ENCODE measurements at regions not wholly inside any gene's neighbourhood (a gene's known extent, or its start where the extent isn't known, plus 50 kb on each side); places are given as distances from the start of the nearest gene placed in this dataset.

DNA sequence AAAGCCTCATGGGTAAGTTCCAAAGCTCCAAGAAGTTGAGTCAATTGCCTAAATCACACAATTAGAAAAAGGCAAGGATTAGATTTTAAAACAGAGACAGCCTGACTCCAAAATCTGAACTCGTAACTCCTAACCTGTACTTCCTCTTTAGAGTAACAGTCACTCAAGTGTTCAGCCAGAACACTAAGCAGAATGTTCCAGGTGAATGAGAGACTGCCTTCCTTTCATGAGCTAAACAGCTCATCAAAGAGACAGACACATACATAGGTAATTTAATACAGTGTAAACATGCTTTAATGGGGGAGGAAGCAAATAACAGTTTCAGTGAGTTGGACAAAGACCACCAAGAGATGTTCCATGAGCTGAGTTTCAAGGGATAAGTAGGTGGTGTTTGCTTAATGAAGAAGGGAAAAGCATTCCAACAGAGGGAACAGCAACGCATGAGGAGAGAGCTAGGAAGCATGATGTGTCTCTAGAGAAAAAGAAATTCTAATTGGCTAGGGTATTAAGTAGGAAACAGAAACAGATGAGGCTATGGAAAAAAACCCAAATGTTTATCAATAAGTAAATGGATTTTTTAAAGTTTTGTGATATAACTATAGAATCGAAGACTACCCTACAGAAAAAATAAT, 403.9 kb downstream of the MED13L start:
- H3K27me3 ChIP-seq (ENCODE audit: control insufficient read depth, insufficient read depth, low read length) = no peaks in the 10 kb centered on the region
- no peak overlapping the region for H2AFZ ChIP-seq (ENCODE audit: low read length)
- no peak overlapping the region for H3K9ac ChIP-seq (ENCODE audit: insufficient read depth, low read length)
- H4K20me1 ChIP-seq (ENCODE audit: control insufficient read depth, extremely low read depth, insufficient read depth, low read length) = no peaks in the 10 kb centered on the region
- H3K9me3 ChIP-seq (ENCODE audit: control insufficient read depth, insufficient read depth, low read depth, low read length) = no peaks in the 10 kb centered on the region
- H3K4me2 ChIP-seq (ENCODE audit: extremely low read depth, insufficient read depth, low read length) = no peak overlapping the region
- no peaks in the 10 kb centered on the region for H3K79me2 ChIP-seq (ENCODE audit: control insufficient read depth, insufficient read depth, low read length)
- no peak for DNase-seq (ENCODE audit: low read depth in 2 of 2)
- no peak overlapping the region for H3K27ac ChIP-seq (ENCODE audit: insufficient read depth, low read length)
- TF ChIP-seq EZH2 (IDR thresholded peaks at IDR 0.05; ENCODE audit: low read length, missing control alignments) = no peak
- TF ChIP-seq, protein P1, sequence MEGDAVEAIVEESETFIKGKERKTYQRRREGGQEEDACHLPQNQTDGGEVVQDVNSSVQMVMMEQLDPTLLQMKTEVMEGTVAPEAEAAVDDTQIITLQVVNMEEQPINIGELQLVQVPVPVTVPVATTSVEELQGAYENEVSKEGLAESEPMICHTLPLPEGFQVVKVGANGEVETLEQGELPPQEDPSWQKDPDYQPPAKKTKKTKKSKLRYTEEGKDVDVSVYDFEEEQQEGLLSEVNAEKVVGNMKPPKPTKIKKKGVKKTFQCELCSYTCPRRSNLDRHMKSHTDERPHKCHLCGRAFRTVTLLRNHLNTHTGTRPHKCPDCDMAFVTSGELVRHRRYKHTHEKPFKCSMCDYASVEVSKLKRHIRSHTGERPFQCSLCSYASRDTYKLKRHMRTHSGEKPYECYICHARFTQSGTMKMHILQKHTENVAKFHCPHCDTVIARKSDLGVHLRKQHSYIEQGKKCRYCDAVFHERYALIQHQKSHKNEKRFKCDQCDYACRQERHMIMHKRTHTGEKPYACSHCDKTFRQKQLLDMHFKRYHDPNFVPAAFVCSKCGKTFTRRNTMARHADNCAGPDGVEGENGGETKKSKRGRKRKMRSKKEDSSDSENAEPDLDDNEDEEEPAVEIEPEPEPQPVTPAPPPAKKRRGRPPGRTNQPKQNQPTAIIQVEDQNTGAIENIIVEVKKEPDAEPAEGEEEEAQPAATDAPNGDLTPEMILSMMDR (conservative IDR thresholded peaks at IDR 0.05 in 1 of 2, IDR thresholded peaks at IDR 0.05 in 1 of 2; ENCODE audit: low read depth in 1 of 2, low read length in 2 of 2) = no peak
- H3K4me1 ChIP-seq (ENCODE audit: control insufficient read depth, extremely low read depth, insufficient read depth, low read length) = no peaks in the 10 kb centered on the region
- no peaks in the 10 kb centered on the region for H3K36me3 ChIP-seq (ENCODE audit: control insufficient read depth, insufficient read depth, low read length)
- no peak overlapping the region for H3K4me3 ChIP-seq (replicated peaks in 1 of 4; ENCODE audit: control extremely low read depth in 1 of 4, insufficient read depth in 1 of 4, low read depth in 3 of 4, low read length in 4 of 4)

DNA sequence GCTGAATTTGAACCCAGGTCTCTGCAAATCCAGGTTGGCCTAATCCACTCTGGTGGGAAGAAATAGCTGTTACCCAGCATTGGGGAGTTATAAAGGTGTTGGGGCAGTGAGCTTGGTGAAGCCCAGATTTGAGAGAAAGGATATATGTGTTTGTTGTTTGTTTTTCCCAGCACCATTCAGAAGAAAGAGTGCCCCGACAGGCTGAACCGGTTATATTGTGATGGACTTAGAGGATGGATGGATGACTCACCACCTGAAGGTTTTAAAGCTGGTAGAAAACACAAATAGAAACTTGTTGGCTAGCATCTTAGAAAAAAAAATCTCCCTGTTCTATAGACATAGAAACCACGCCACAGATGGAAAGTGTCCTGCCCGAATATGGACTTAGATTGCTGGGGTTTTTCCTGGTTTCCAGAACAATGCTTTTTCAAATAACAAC, 404.6 kb downstream of the MED13L start:
- no peak overlapping the region for H3K4me3 ChIP-seq (replicated peaks in 1 of 4; ENCODE audit: control extremely low read depth in 1 of 4, insufficient read depth in 1 of 4, low read depth in 3 of 4, low read length in 4 of 4)
- H2AFZ ChIP-seq (ENCODE audit: low read length) = no peak overlapping the region
- no peak overlapping the region for H3K9ac ChIP-seq (ENCODE audit: insufficient read depth, low read length)
- H3K36me3 ChIP-seq (ENCODE audit: control insufficient read depth, insufficient read depth, low read length) = no peaks in the 10 kb centered on the region
- H3K4me2 ChIP-seq (ENCODE audit: extremely low read depth, insufficient read depth, low read length) = no peak overlapping the region
- DNase-seq (ENCODE audit: low read depth in 2 of 2) = no peak
- no peaks in the 10 kb centered on the region for H3K27me3 ChIP-seq (ENCODE audit: control insufficient read depth, insufficient read depth, low read length)
- TF ChIP-seq, protein P1 (conservative IDR thresholded peaks at IDR 0.05 in 1 of 2, IDR thresholded peaks at IDR 0.05 in 1 of 2; ENCODE audit: low read depth in 1 of 2, low read length in 2 of 2) = no peak
- no peak for TF ChIP-seq EZH2 (IDR thresholded peaks at IDR 0.05; ENCODE audit: low read length, missing control alignments)
- H3K79me2 ChIP-seq (ENCODE audit: control insufficient read depth, insufficient read depth, low read length) = no peaks in the 10 kb centered on the region
- H4K20me1 ChIP-seq (ENCODE audit: control insufficient read depth, extremely low read depth, insufficient read depth, low read length) = no peaks in the 10 kb centered on the region
- no peaks in the 10 kb centered on the region for H3K9me3 ChIP-seq (ENCODE audit: control insufficient read depth, insufficient read depth, low read depth, low read length)
- H3K4me1 ChIP-seq (ENCODE audit: control insufficient read depth, extremely low read depth, insufficient read depth, low read length) = no peaks in the 10 kb centered on the region
- H3K27ac ChIP-seq (ENCODE audit: insufficient read depth, low read length) = no peak overlapping the region

DNA sequence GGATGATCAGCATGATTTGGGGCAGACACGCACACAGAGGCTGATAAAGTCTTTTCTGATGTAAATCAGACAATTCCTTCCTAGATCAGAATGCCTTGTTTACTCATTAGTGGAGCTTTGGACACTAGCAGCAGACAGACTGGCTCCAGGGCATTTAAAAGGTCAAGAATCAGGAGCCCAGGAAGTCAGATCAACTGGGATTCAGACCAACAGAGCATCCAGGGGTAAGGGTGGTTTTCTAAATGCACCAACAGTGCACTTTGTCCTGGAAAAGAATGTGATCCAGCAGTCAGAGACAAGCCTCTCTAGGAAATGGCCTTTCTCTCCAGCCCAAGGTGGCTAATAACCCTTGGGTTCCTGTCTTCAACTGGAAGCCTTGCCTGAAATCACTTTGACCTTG, 405.3 kb downstream of the MED13L start:
- H3K4me1 ChIP-seq (ENCODE audit: control insufficient read depth, extremely low read depth, insufficient read depth, low read length) = no peaks in the 10 kb centered on the region
- no peak for TF ChIP-seq EZH2 (IDR thresholded peaks at IDR 0.05; ENCODE audit: low read length, missing control alignments)
- TF ChIP-seq, protein P1 (conservative IDR thresholded peaks at IDR 0.05 in 1 of 2, IDR thresholded peaks at IDR 0.05 in 1 of 2; ENCODE audit: low read depth in 1 of 2, low read length in 2 of 2) = no peak
- DNase-seq (ENCODE audit: low read depth in 2 of 2) = no peak
- H2AFZ ChIP-seq (ENCODE audit: low read length) = no peak overlapping the region
- no peaks in the 10 kb centered on the region for H3K9me3 ChIP-seq (ENCODE audit: control insufficient read depth, insufficient read depth, low read depth, low read length)
- no peaks in the 10 kb centered on the region for H4K20me1 ChIP-seq (ENCODE audit: control insufficient read depth, extremely low read depth, insufficient read depth, low read length)
- H3K27ac ChIP-seq (ENCODE audit: insufficient read depth, low read length) = no peak overlapping the region
- H3K36me3 ChIP-seq (ENCODE audit: control insufficient read depth, insufficient read depth, low read length) = no peaks in the 10 kb centered on the region
- H3K27me3 ChIP-seq (ENCODE audit: control insufficient read depth, insufficient read depth, low read length) = no peaks in the 10 kb centered on the region
- no peak overlapping the region for H3K4me2 ChIP-seq (ENCODE audit: extremely low read depth, insufficient read depth, low read length)
- H3K4me3 ChIP-seq (replicated peaks in 1 of 4; ENCODE audit: control extremely low read depth in 1 of 4, insufficient read depth in 1 of 4, low read depth in 3 of 4, low read length in 4 of 4) = no peak overlapping the region
- H3K9ac ChIP-seq (ENCODE audit: insufficient read depth, low read length) = no peak overlapping the region
- no peaks in the 10 kb centered on the region for H3K79me2 ChIP-seq (ENCODE audit: control insufficient read depth, insufficient read depth, low read length)

All from fibroblast of lung (primary cell).